ENCODE measurements at regions not wholly inside any gene's neighbourhood (a gene's known extent, or its start where the extent isn't known, plus 50 kb on each side); places are given as distances from the start of the nearest gene placed in this dataset.

DNA sequence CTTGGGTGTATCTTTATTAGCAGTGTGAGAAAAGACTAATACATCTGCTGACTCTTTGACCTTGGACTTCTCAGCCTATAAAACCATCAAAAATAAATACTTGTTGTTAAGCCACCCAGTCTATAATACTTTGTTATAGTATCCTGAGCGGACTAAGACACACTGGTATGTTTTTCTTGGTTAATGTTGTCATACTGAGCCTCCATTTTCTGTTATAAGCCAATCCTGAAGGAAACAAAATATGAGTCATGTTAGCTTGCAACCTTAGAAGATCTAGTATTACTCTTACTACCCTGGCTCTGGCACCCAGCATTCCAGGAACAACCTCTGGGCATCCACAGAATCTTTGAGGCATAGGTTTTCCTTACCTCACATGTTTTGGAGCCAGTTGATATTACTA, 307.2 kb downstream of the FRK start:
- Histone ChIP-seq H3K79me2 (ENCODE audit: insufficient read depth, low read length) (no peaks in the 10 kb centered on the region), H3K4me2 (replicated peaks; ENCODE audit: extremely low read depth, low read length, poor library complexity, severe bottlenecking) (no peak overlapping the region), H2AFZ (ENCODE audit: insufficient read depth, low read depth, low read length, poor library complexity, severe bottlenecking) (no peak overlapping the region), H3K27ac (ENCODE audit: low read depth in 1 of 2, low read length in 2 of 2) (no peak overlapping the region), H3K36me3 (replicated peaks in 1 of 2; ENCODE audit: control insufficient read depth in 1 of 2, insufficient read depth in 2 of 2, low read length in 2 of 2) (no peaks in the 10 kb centered on the region), H3K4me3 (replicated peaks in 1 of 3; ENCODE audit: low read depth in 2 of 3, low read length in 3 of 3) (no peak overlapping the region), H3K9me3 (replicated peaks in 1 of 2; ENCODE audit: control insufficient read depth in 1 of 2, insufficient read depth in 1 of 2, low read length in 2 of 2) (peaks cover 0 to 3% of the 10 kb centered on the region in 2 donors), H3K27me3 (ENCODE audit: control insufficient read depth in 2 of 2, insufficient read depth in 2 of 2, low read length in 2 of 2) (no peaks in the 10 kb centered on the region), H4K20me1 (ENCODE audit: insufficient read depth, low read length) (no peaks in the 10 kb centered on the region), H3K9ac (ENCODE audit: insufficient read depth, low read length, poor library complexity, severe bottlenecking) (no peak overlapping the region), H3K4me1 (ENCODE audit: control insufficient read depth in 1 of 2, insufficient read depth in 2 of 2, low read length in 2 of 2) (no peaks in the 10 kb centered on the region)
- Mint-ChIP-seq H3K27ac (no peak overlapping the region), H3K36me3 (no peaks in the 10 kb centered on the region), H3K9me3 (peaks cover 0 to 5% (median 2%) of the 10 kb centered on the region in 7 donors), H3K27me3 (ENCODE audit: low read depth in 3 of 3) (no peaks in the 10 kb centered on the region), H3K4me3 (no peak overlapping the region), H3K4me1 (no peaks in the 10 kb centered on the region)
- no peak for DNase-seq
- intact Hi-C loops (cut with micrococcal nuclease) = no loop called here
- TF ChIP-seq, protein P1, sequence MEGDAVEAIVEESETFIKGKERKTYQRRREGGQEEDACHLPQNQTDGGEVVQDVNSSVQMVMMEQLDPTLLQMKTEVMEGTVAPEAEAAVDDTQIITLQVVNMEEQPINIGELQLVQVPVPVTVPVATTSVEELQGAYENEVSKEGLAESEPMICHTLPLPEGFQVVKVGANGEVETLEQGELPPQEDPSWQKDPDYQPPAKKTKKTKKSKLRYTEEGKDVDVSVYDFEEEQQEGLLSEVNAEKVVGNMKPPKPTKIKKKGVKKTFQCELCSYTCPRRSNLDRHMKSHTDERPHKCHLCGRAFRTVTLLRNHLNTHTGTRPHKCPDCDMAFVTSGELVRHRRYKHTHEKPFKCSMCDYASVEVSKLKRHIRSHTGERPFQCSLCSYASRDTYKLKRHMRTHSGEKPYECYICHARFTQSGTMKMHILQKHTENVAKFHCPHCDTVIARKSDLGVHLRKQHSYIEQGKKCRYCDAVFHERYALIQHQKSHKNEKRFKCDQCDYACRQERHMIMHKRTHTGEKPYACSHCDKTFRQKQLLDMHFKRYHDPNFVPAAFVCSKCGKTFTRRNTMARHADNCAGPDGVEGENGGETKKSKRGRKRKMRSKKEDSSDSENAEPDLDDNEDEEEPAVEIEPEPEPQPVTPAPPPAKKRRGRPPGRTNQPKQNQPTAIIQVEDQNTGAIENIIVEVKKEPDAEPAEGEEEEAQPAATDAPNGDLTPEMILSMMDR (IDR thresholded peaks at IDR 0.05) = no peak
- no CpG with 5 or more reads among the region's 1 CpG for WGBS (ENCODE audit: insufficient coverage)

DNA sequence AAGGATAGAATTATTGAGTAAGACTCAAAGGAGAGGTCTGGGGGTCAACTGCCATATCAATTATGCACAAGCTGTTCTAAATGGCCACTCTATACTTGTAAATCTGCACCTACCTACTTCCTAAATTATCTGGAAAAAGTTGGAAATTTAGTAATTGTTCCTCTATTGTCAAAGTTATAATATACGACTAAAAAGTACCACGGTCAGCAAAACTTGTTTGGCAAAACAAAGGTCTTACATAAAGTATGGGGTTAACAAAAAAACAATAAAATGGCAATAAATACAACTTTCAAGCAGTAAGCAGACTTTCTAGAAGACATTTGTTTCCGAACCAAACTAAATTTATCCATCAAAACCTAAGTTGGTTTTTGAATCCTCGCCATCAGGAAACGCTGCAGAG, 309.7 kb downstream of the FRK start:
- Histone ChIP-seq H3K9ac (ENCODE audit: insufficient read depth, low read length, poor library complexity, severe bottlenecking) (no peak overlapping the region), H3K27me3 (ENCODE audit: control insufficient read depth in 2 of 2, insufficient read depth in 2 of 2, low read length in 2 of 2) (no peaks in the 10 kb centered on the region), H3K9me3 (replicated peaks in 1 of 2; ENCODE audit: control insufficient read depth in 1 of 2, insufficient read depth in 1 of 2, low read length in 2 of 2) (peaks cover 0 to 3% of the 10 kb centered on the region in 2 donors), H3K79me2 (ENCODE audit: insufficient read depth, low read length) (no peaks in the 10 kb centered on the region), H3K36me3 (replicated peaks in 1 of 2; ENCODE audit: control insufficient read depth in 1 of 2, insufficient read depth in 2 of 2, low read length in 2 of 2) (no peaks in the 10 kb centered on the region), H3K4me3 (replicated peaks in 1 of 3; ENCODE audit: low read depth in 2 of 3, low read length in 3 of 3) (no peak overlapping the region), H2AFZ (ENCODE audit: insufficient read depth, low read depth, low read length, poor library complexity, severe bottlenecking) (no peak overlapping the region), H3K27ac (ENCODE audit: low read depth in 1 of 2, low read length in 2 of 2) (no peak overlapping the region), H3K4me2 (replicated peaks; ENCODE audit: extremely low read depth, low read length, poor library complexity, severe bottlenecking) (no peak overlapping the region), H3K4me1 (ENCODE audit: control insufficient read depth in 1 of 2, insufficient read depth in 2 of 2, low read length in 2 of 2) (no peaks in the 10 kb centered on the region), H4K20me1 (ENCODE audit: insufficient read depth, low read length) (no peaks in the 10 kb centered on the region)
- H3K27me3 Mint-ChIP-seq (ENCODE audit: low read depth in 3 of 3) = no peaks in the 10 kb centered on the region
- no peak overlapping the region for H3K4me3 Mint-ChIP-seq
- no peaks in the 10 kb centered on the region for H3K36me3 Mint-ChIP-seq
- H3K27ac Mint-ChIP-seq = no peak overlapping the region
- no peaks in the 10 kb centered on the region for H3K4me1 Mint-ChIP-seq
- DNase-seq = no peak
- TF ChIP-seq, protein P1 (IDR thresholded peaks at IDR 0.05) = no peak
- no CpG with 5 or more reads among the region's 5 CpGs for WGBS (ENCODE audit: insufficient coverage)
- intact Hi-C loops (cut with micrococcal nuclease) = no loop called here
- H3K9me3 Mint-ChIP-seq = peaks cover 0 to 3% (median 2%) of the 10 kb centered on the region in 7 donors
